Prostate gland (tissue), 2 donors: ENCODE measurements at regions not wholly inside any gene's neighbourhood (a gene's known extent, or its start where the extent isn't known, plus 50 kb on each side); places are given as distances from the start of the nearest gene placed in this dataset.

Experiments used
- DNase-seq: peaks from one replicate; pipeline ENCODE4 v3.0.0-alpha.2; 2019; ENCODE audit warnings: low spot score
- H3K27ac ChIP-seq, 2 donors: fragments of 200-600 bp; sonication (generic); 2 replicates each; pipeline ENCODE4 v1.5.1; 2017 to 2019
- H3K27me3 ChIP-seq: fragments of 200-600 bp; sonication (generic); replicated peaks from 2 replicates; pipeline ENCODE4 v1.5.1; 2019; ENCODE audit not compliant: insufficient read depth
- H3K36me3 ChIP-seq, 2 donors: fragments of 200-600 bp; sonication (generic); 1 replicate in 1 of 2; 2 replicates in 1 of 2; pipeline versions ENCODE4 v1.5.1 to v1.8.1; 2017 to 2019
- H3K4me1 ChIP-seq: fragments of 200-600 bp; sonication (generic); replicated peaks from 2 replicates; pipeline ENCODE4 v1.5.1; 2019
- H3K4me3 ChIP-seq, 2 donors: fragments of 200-600 bp; sonication (generic); 2 replicates each; pipeline ENCODE4 v1.5.1; 2017 to 2019
- H3K9me3 ChIP-seq: fragments of 200-600 bp; sonication (generic); 2 replicates; pipeline ENCODE4 v1.5.1; 2017
- CTCF ChIP-seq, 4 experiments: fragments of 200-600 bp in 2 of 4; fragments of 450-650 bp in 2 of 4; sonication (generic) in 2 of 4; IDR thresholded peaks; 1 replicate in 3 of 4; 2 replicates in 1 of 4; pipeline ENCODE4 v1.5.1; 2016 to 2019; ENCODE audit warnings: antibody characterized with exemption in 4 of 4, mild to moderate bottlenecking in 2 of 4, moderate library complexity in 2 of 4
- POLR2A ChIP-seq: fragments of 450-650 bp; IDR thresholded peaks from one replicate; pipeline ENCODE4 v1.6.1; 2016; ENCODE audit warnings: antibody characterized with exemption, mild to moderate bottlenecking
- POLR2AphosphoS5 ChIP-seq: sonication (generic); formaldehyde crosslinking; IDR thresholded peaks from one replicate; pipeline ENCODE4 v1.6.1; 2017; ENCODE audit warnings: antibody characterized with exemption
- WGBS: methylation state at CpG from one replicate; pipeline ENCODE4 v1.1.5; 2018; 5-methylcytosine and 5-hydroxymethylcytosine counted together
- intact Hi-C: fragments of 100-400 bp; cut with DNase I; formaldehyde crosslinking; loops from one replicate; pipeline ENCODE4 v1.14.2; 2022

- no peaks in the 10 kb centered on the region for H3K36me3 ChIP-seq
- no peaks in the 10 kb centered on the region for H3K27me3 ChIP-seq
- no peak for DNase-seq
- H3K27ac ChIP-seq, result no peak overlapping the region
- no peaks in the 10 kb centered on the region for H3K9me3 ChIP-seq
- TF ChIP-seq POLR2A (no peak), POLR2AphosphoS5 (no peak), CTCF (IDR thresholded peaks at IDR 0.05) (no peak)
- 95% methylated on average over 1 of the region's 1 CpG for WGBS
- intact Hi-C loops, result no loop called here
- no peak overlapping the region for H3K4me3 ChIP-seq
- no peaks in the 10 kb centered on the region for H3K4me1 ChIP-seq
Measured at GRCh38 chr14:26213846-26214575, 383.8 kb downstream of the NOVA1 start.

GRCh38 chr14:26209699-26210098 lies 388.1 kb downstream of the NOVA1 start:
- WGBS, result 93% methylated on average over 2 of the region's 2 CpGs
- H3K27ac ChIP-seq, result no peak overlapping the region
- DNase-seq, result no peak

GRCh38 chr14:26206640-26207039 lies 391.2 kb downstream of the NOVA1 start:
- TF ChIP-seq POLR2A, result no peak
- no peak for TF ChIP-seq CTCF (IDR thresholded peaks at IDR 0.05)
- TF ChIP-seq POLR2AphosphoS5, result no peak
- DNase-seq, result no peak
- Histone ChIP-seq H3K27ac (no peak overlapping the region), H3K9me3 (no peaks in the 10 kb centered on the region), H3K4me3 (no peak overlapping the region), H3K4me1 (no peaks in the 10 kb centered on the region), H3K36me3 (no peaks in the 10 kb centered on the region), H3K27me3 (no peaks in the 10 kb centered on the region)
- intact Hi-C loops, result no loop called here
- 82% methylated on average over 2 of the region's 2 CpGs for WGBS

More at GRCh38 chr14:26209699-26210098, 388.1 kb downstream of the NOVA1 start:
- no peaks in the 10 kb centered on the region for H3K27me3 ChIP-seq
- no peaks in the 10 kb centered on the region for H3K4me1 ChIP-seq
- intact Hi-C loops, result no loop called here
- no peaks in the 10 kb centered on the region for H3K9me3 ChIP-seq
- H3K36me3 ChIP-seq, result no peaks in the 10 kb centered on the region
- no peak for TF ChIP-seq POLR2A
- TF ChIP-seq POLR2AphosphoS5, result no peak
- no peak for TF ChIP-seq CTCF (IDR thresholded peaks at IDR 0.05)
- H3K4me3 ChIP-seq, result no peak overlapping the region

- Histone ChIP-seq H3K4me3 (peak overlapping the region; percentile 26), H3K27me3 (no peaks in the 10 kb centered on the region), H3K27ac (peak overlapping the region; percentile 54 to 63), H3K9me3 (no peaks in the 10 kb centered on the region), H3K36me3 (no peaks in the 10 kb centered on the region), H3K4me1 (no peaks in the 10 kb centered on the region)
- intact Hi-C loops, result no loop called here
- peak; percentile 8 for DNase-seq
- 10% methylated on average over 48 of the region's 48 CpGs for WGBS
- TF ChIP-seq POLR2AphosphoS5 (no peak), POLR2A (no peak), CTCF (IDR thresholded peaks at IDR 0.05) (no peak)
Measured at GRCh38 chr14:26204728-26205479, 392.9 kb downstream of the NOVA1 start.
